ENCODE measurements at regions not wholly inside any gene's neighbourhood (a gene's known extent, or its start where the extent isn't known, plus 50 kb on each side); places are given as distances from the start of the nearest gene placed in this dataset.

DNA sequence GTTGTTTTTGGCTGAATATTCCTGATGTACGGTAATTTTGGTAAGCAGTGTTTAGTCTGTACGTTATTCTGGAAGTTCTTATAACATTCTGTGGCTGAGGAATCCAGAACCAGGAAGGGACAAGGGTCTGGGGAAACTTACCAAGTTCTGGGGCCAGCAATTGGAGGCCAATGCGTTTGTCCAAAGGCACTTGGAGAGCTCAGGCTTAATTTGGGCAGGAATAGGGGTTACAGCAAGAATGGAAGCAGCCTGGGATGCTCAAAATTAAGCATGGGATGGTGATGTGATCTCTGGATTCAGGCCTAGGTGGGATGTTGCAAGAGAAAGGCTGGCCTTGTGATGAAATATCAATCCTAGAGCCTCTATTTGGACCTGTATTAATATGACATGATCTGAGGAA lies 235.2 kb upstream of the NOX3 start:
- Histone ChIP-seq H3K36me3 (ENCODE audit: control insufficient read depth in 2 of 2, insufficient read depth in 2 of 2, low read length in 1 of 2) (no peaks in the 10 kb centered on the region), H3K4me3 (ENCODE audit: low read length in 2 of 2) (no peak overlapping the region), H3K27me3 (ENCODE audit: control insufficient read depth in 2 of 2, insufficient read depth in 1 of 2, low read length in 1 of 2) (no peaks in the 10 kb centered on the region), H3K4me1 (ENCODE audit: control insufficient read depth in 2 of 2, insufficient read depth in 2 of 2, low read length in 2 of 2) (no peaks in the 10 kb centered on the region), H3K9me3 (ENCODE audit: control insufficient read depth in 2 of 2, insufficient read depth in 1 of 2, low read length in 1 of 2) (no peaks in the 10 kb centered on the region), H3K27ac (ENCODE audit: low read depth in 1 of 2, low read length in 1 of 2) (no peak overlapping the region)
- 92% methylated on average over 3 of the region's 3 CpGs for WGBS
- no peak for DNase-seq (ENCODE audit: low read depth in 6 of 9, low spot score in 9 of 9)

DNA sequence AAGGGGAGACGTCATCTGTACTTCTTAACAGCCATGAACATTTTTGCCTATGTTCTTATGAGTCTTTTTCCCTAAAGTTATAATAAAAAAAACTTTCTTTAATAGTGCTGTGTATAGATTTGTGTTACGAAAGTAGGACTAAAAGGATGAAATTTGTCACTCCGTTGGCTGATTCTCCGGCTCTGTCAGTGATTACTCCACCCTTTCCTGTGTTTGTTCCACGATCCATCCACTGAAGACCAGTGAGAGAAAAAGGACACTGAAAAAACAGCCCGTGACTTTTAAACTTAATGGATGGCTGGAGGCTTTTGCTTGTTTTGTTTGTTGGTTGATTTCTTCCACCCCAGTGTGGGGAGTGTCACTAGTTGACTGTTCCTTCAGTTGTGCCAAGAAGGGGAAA lies 232.0 kb upstream of the NOX3 start:
- Histone ChIP-seq H3K9me3 (ENCODE audit: control insufficient read depth in 2 of 2, insufficient read depth in 1 of 2, low read length in 1 of 2) (no peaks in the 10 kb centered on the region), H3K27me3 (ENCODE audit: control insufficient read depth in 2 of 2, insufficient read depth in 1 of 2, low read length in 1 of 2) (no peaks in the 10 kb centered on the region), H3K4me1 (ENCODE audit: control insufficient read depth in 2 of 2, insufficient read depth in 2 of 2, low read length in 2 of 2) (no peaks in the 10 kb centered on the region), H3K4me3 (ENCODE audit: low read length in 2 of 2) (no peak overlapping the region), H3K27ac (ENCODE audit: low read depth in 1 of 2, low read length in 1 of 2) (no peak overlapping the region), H3K36me3 (ENCODE audit: control insufficient read depth in 2 of 2, insufficient read depth in 2 of 2, low read length in 1 of 2) (no peaks in the 10 kb centered on the region)
- no peak for DNase-seq (ENCODE audit: low read depth in 6 of 9, low spot score in 9 of 9)
- WGBS, result 93% methylated on average over 6 of the region's 6 CpGs

DNA sequence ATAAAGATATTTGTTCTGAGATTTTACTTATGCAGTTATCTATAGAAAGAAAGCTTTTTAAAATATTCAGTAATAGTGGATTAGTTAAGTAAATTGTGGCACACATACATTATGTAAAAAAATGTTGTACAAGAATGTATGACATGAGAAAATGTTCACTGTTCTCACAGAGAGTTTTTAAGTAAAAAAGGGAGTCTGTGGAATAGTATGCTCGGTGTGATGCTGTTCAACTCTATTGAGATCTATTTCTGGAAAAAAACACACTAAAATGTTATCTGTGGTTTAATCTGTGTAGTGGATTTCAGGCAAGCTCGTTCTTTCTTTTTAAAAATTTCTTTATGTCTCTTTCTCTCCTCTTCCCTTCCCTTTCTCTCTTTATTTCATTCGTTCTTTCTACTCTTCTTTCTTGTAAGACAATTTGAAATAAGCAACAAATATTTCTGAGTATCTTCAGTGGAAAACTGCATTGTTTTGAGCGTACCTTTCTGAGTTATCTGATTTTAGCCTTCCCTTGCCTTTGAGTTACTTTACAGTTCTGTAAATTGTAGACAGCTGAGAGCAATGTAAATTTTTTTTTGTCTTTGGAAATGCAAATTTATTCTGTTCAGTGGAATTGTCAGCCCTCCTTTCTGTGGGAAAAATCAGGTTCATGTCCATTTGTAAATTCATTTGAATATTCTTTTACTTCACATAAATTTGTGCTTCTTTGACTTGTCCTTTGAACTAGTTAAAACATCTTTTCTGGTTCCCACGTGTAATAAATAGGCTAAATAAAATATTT lies 229.0 kb upstream of the NOX3 start:
- Histone ChIP-seq H3K36me3 (ENCODE audit: control insufficient read depth in 2 of 2, insufficient read depth in 2 of 2, low read length in 1 of 2) (no peaks in the 10 kb centered on the region), H3K4me1 (ENCODE audit: control insufficient read depth in 2 of 2, insufficient read depth in 2 of 2, low read length in 2 of 2) (no peaks in the 10 kb centered on the region), H3K9me3 (ENCODE audit: control insufficient read depth in 2 of 2, insufficient read depth in 1 of 2, low read length in 1 of 2) (no peaks in the 10 kb centered on the region), H3K4me3 (ENCODE audit: low read length in 2 of 2) (no peak overlapping the region), H3K27me3 (ENCODE audit: control insufficient read depth in 2 of 2, insufficient read depth in 1 of 2, low read length in 1 of 2) (no peaks in the 10 kb centered on the region), H3K27ac (ENCODE audit: low read depth in 1 of 2, low read length in 1 of 2) (no peak overlapping the region)
- 50% methylated on average over 5 of the region's 5 CpGs for whole genome bisulfite sequencing
- no peak for DNase-seq (ENCODE audit: low read depth in 6 of 9, low spot score in 9 of 9)

DNA sequence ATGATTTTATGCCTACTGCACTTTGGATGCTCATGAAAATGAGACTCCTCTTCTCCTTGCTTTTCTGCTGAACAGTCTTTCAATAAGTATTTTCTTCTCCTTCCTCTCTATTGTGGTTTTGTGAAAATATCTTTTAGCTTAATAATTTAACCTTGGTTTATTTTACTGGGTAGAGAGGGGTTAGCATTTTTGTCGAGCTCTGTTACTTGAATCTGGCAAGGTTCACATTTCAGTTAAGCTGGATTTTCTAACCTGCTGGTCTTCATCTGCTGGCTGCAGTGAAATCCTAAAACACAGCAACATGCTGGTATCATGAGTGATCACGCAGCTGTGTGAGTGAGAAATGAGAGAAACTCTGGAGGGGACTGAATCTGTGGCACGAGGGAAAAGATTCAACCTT lies 222.7 kb upstream of the NOX3 start:
- no peak overlapping the region for H3K4me3 ChIP-seq (ENCODE audit: low read length in 2 of 2)
- H3K9me3 ChIP-seq (ENCODE audit: control insufficient read depth in 2 of 2, insufficient read depth in 1 of 2, low read length in 1 of 2), result no peaks in the 10 kb centered on the region
- WGBS, result 94% methylated on average over 3 of the region's 3 CpGs

DNA sequence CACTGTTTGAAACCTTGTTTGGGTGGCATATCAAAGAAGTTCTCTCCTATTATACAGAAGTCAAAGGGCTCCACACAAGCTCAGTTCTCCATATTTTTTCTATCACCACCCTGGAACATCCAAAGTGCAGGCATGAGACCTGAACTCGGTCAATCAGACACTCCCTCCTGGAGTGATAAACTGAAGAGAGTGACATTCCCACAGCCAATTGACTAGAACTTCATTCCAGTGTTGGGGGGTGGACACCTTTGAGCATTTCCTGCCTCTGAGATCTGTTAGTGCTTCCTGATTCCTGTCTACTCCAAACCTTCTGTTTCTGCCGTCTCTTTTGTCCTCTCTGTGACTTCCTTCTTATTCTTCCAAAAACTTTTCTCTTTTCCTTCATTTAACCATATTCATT lies 220.7 kb upstream of the NOX3 start:
- no peaks in the 10 kb centered on the region for H3K9me3 ChIP-seq (ENCODE audit: control insufficient read depth in 2 of 2, insufficient read depth in 1 of 2, low read length in 1 of 2)
- H3K4me3 ChIP-seq (ENCODE audit: low read length in 2 of 2), result no peak overlapping the region
- no peak overlapping the region for H3K27ac ChIP-seq (ENCODE audit: low read depth in 1 of 2, low read length in 1 of 2)
- no peaks in the 10 kb centered on the region for H3K27me3 ChIP-seq (ENCODE audit: control insufficient read depth in 2 of 2, insufficient read depth in 1 of 2, low read length in 1 of 2)
- no peaks in the 10 kb centered on the region for H3K36me3 ChIP-seq (ENCODE audit: control insufficient read depth in 2 of 2, insufficient read depth in 2 of 2, low read length in 1 of 2)
- DNase-seq (ENCODE audit: low read depth in 6 of 9, low spot score in 9 of 9), result no peak
- WGBS, result 97% methylated on average over 2 of the region's 2 CpGs
- no peaks in the 10 kb centered on the region for H3K4me1 ChIP-seq (ENCODE audit: control insufficient read depth in 2 of 2, insufficient read depth in 2 of 2, low read length in 2 of 2)

More for the DNA sequence above, 222.7 kb upstream of the NOX3 start:
- Histone ChIP-seq H3K36me3 (ENCODE audit: control insufficient read depth in 2 of 2, insufficient read depth in 2 of 2, low read length in 1 of 2) (no peaks in the 10 kb centered on the region), H3K4me1 (ENCODE audit: control insufficient read depth in 2 of 2, insufficient read depth in 2 of 2, low read length in 2 of 2) (no peaks in the 10 kb centered on the region), H3K27me3 (ENCODE audit: control insufficient read depth in 2 of 2, insufficient read depth in 1 of 2, low read length in 1 of 2) (no peaks in the 10 kb centered on the region), H3K27ac (ENCODE audit: low read depth in 1 of 2, low read length in 1 of 2) (no peak overlapping the region)
- no peak for DNase-seq (ENCODE audit: low read depth in 6 of 9, low spot score in 9 of 9)

DNA sequence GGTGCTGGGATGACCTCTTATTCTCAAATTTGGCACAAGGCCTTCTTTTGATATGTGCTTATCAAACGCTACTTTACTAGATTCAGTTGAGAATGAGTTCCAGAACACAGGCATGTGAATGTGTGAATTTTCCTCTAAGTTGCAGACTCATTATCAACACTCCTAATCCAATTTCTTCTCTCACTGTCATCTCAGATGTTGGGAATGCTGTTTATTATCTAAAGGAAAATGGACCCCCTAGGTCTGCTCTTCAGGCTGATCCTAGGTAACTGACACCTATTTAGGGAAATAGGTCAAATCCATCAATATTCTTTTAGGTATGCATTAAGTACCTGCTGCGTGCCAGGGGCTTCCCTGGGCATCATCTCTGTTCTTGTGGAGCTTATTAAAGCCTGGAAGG lies 215.0 kb upstream of the NOX3 start:
- Histone ChIP-seq H3K36me3 (ENCODE audit: control insufficient read depth in 2 of 2, insufficient read depth in 2 of 2, low read length in 1 of 2) (no peaks in the 10 kb centered on the region), H3K4me3 (ENCODE audit: low read length in 2 of 2) (no peak overlapping the region), H3K27ac (ENCODE audit: low read depth in 1 of 2, low read length in 1 of 2) (no peak overlapping the region), H3K9me3 (ENCODE audit: control insufficient read depth in 2 of 2, insufficient read depth in 1 of 2, low read length in 1 of 2) (peaks cover 0 to 9% of the 10 kb centered on the region in 2 donors), H3K4me1 (ENCODE audit: control insufficient read depth in 2 of 2, insufficient read depth in 2 of 2, low read length in 2 of 2) (no peaks in the 10 kb centered on the region), H3K27me3 (ENCODE audit: control insufficient read depth in 2 of 2, insufficient read depth in 1 of 2, low read length in 1 of 2) (no peaks in the 10 kb centered on the region)
- 94% methylated on average over 2 of the region's 2 CpGs for WGBS
- DNase-seq (ENCODE audit: low read depth in 6 of 9, low spot score in 9 of 9), result no peak

DNA sequence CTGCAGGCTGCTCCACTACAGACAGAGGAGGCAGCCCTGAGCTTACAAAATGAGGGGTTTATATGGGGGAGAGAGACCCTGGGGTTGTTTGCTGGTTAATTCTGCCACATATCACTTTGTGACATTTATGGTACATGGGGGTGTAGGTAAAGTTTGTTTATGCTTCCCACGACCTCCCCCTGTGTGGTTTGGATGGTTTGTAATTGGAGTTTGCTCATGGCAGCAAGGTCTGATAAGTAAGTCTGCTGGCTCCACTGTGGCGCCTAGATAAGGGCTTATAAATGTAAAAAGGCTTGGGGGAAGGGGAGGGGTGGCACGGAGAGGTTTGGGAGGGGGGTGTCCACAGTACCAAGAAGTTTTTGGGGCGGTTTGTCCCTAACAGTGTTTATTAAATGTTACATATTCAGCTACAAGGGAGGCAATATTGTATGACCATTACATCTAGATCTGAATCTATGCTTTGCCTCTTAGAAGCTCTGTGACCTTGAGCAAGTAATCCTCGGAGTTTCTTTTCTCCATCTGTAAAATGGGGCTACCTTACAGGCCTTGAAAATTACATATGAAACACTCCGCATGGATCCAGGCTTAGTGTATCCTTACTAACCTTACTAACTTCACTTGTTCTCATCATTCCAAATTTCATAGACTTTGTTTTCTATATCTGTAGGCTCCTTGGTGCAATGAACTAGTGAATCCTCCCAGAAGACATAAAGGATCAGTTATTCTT lies 204.8 kb upstream of the NOX3 start:
- no peaks in the 10 kb centered on the region for H3K36me3 ChIP-seq (ENCODE audit: control insufficient read depth in 2 of 2, insufficient read depth in 2 of 2, low read length in 1 of 2)
- WGBS, result 93% methylated on average over 6 of the region's 6 CpGs
- no peak overlapping the region for H3K27ac ChIP-seq (ENCODE audit: low read depth in 1 of 2, low read length in 1 of 2)
- H3K9me3 ChIP-seq (ENCODE audit: control insufficient read depth in 2 of 2, insufficient read depth in 1 of 2, low read length in 1 of 2), result no peaks in the 10 kb centered on the region
- no peak for DNase-seq (ENCODE audit: low read depth in 6 of 9, low spot score in 9 of 9)
- no peaks in the 10 kb centered on the region for H3K27me3 ChIP-seq (ENCODE audit: control insufficient read depth in 2 of 2, insufficient read depth in 1 of 2, low read length in 1 of 2)
- no peaks in the 10 kb centered on the region for H3K4me1 ChIP-seq (ENCODE audit: control insufficient read depth in 2 of 2, insufficient read depth in 2 of 2, low read length in 2 of 2)
- H3K4me3 ChIP-seq (ENCODE audit: low read length in 2 of 2), result no peak overlapping the region

DNA sequence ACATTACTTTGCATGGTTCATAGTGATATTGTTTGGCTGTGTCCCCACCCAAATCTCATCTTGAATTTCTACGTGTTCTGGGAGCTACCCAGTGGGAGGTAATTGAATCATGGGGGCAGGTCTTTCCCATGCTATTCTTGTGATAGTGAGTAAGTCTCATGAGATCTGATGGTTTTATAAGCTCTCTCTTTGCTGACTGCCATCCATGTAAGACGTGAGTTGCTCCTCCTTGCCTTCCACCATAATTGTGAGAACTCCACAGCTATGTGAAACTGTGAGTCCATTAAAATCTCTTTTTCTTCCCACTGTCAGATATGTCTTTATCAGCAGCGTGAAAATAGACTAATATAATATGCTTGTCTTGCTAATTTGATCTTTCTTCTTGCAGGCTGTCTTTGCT lies 200.4 kb upstream of the NOX3 start:
- whole genome bisulfite sequencing, result 96% methylated on average over 3 of the region's 3 CpGs
- Histone ChIP-seq H3K4me3 (ENCODE audit: low read length in 2 of 2) (no peak overlapping the region), H3K9me3 (ENCODE audit: control insufficient read depth in 2 of 2, insufficient read depth in 1 of 2, low read length in 1 of 2) (no peaks in the 10 kb centered on the region)

DNA sequence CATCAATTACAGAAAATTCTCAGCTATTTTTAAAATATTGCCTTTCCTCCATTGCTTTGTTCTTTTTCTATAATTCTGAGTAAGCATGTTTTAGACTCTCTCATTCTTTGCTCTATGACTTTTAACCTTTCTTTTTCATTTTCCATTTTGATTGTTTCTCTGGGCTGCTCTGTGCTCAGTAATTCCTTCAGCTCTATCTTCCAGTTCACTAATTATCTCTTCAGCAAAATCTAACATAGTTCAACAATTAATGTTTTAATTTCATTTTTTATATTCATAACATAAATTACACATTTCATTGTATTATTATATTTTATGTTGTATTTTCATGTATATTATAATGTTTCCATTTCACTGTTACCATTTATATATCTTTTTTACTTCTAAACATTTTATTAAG lies 198.8 kb upstream of the NOX3 start:
- H3K4me3 ChIP-seq (ENCODE audit: low read length in 2 of 2), result no peak overlapping the region
- H3K27ac ChIP-seq (ENCODE audit: low read depth in 1 of 2, low read length in 1 of 2), result no peak overlapping the region
- H3K9me3 ChIP-seq (ENCODE audit: control insufficient read depth in 2 of 2, insufficient read depth in 1 of 2, low read length in 1 of 2), result no peaks in the 10 kb centered on the region
- H3K27me3 ChIP-seq (ENCODE audit: control insufficient read depth in 2 of 2, insufficient read depth in 1 of 2, low read length in 1 of 2), result no peaks in the 10 kb centered on the region
- DNase-seq (ENCODE audit: low read depth in 6 of 9, low spot score in 9 of 9), result no peak
- H3K36me3 ChIP-seq (ENCODE audit: control insufficient read depth in 2 of 2, insufficient read depth in 2 of 2, low read length in 1 of 2), result no peaks in the 10 kb centered on the region
- H3K4me1 ChIP-seq (ENCODE audit: control insufficient read depth in 2 of 2, insufficient read depth in 2 of 2, low read length in 2 of 2), result no peaks in the 10 kb centered on the region

More for the DNA sequence above, 200.4 kb upstream of the NOX3 start:
- Histone ChIP-seq H3K27me3 (ENCODE audit: control insufficient read depth in 2 of 2, insufficient read depth in 1 of 2, low read length in 1 of 2) (no peaks in the 10 kb centered on the region), H3K36me3 (ENCODE audit: control insufficient read depth in 2 of 2, insufficient read depth in 2 of 2, low read length in 1 of 2) (no peaks in the 10 kb centered on the region), H3K4me1 (ENCODE audit: control insufficient read depth in 2 of 2, insufficient read depth in 2 of 2, low read length in 2 of 2) (no peaks in the 10 kb centered on the region), H3K27ac (ENCODE audit: low read depth in 1 of 2, low read length in 1 of 2) (no peak overlapping the region)
- no peak for DNase-seq (ENCODE audit: low read depth in 6 of 9, low spot score in 9 of 9)
